Stimulated activated CD8-positive, alpha-beta memory T cell treated with anti-CD3 and anti-CD28 coated beads, Interleukin-7, amount 100 ng/mL, for 48 hours (primary cell): ENCODE measurements at regions not wholly inside any gene's neighbourhood (a gene's known extent, or its start where the extent isn't known, plus 50 kb on each side); places are given as distances from the start of the nearest gene placed in this dataset.

ENCODE experiments used
- DNase-seq, 2 donors: peaks; one replicate each; pipeline ENCODE4 v3.0.0-alpha.2; 2020; ENCODE audit warnings: low read depth in 1 of 2; ENCODE audit errors: extremely low read depth in 1 of 2

DNA sequence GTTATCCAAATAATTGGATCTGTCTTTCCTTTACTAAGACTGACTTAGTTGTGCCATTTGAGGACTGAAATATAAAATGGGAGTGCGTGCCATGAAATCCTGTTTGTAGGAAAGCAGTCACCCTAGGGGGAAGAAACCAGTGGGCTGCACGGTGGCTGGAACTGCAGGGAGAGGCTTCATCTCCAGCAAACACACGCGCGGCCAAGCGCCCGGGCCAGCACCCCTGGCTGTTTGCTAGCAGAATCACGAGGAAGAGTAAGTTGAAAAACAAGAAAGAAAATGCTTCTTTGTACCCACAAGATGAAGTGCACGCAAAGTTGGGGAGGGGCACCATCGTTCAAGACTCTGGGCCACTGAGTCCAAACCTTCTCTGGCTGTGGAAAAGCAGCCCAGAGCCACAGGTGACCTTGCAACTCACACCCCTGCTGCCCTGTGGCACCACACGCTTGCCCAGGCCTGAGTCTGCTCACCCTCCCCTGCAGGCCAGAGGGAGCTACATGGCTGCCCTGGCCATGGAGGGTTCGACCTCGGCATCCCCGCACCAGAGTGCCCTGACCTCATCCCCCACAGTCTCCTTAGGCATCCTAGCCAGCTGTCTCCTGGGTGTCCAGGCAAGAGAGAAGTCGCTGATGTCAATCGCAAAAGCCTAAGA is 55.2 kb downstream of the IRX2 start:
- DNase-seq: no peak

GRCh38 chr5:2695200-2695891 is 56.1 kb downstream of the IRX2 start:
- DNase-seq: no peak

DNA sequence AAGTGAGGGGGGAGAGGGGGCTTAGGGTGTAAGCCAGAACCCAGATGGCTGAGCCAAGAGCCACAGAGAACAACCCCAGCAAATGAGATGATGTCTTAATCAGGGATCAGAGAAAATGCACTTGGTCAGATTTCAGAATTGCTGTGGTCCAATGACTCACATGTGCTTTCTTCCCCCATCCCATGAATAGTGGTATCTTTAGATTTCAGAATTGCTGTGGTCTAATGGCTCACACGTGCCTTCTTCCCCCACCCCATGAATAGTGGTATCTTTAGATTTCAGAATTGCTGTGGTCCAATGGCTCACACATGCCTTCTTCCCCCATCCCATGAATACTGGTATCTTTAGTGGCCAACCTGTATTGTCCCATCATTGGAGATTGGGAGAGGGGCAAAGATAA is 59.9 kb downstream of the IRX2 start:
- no peak for DNase-seq

DNA sequence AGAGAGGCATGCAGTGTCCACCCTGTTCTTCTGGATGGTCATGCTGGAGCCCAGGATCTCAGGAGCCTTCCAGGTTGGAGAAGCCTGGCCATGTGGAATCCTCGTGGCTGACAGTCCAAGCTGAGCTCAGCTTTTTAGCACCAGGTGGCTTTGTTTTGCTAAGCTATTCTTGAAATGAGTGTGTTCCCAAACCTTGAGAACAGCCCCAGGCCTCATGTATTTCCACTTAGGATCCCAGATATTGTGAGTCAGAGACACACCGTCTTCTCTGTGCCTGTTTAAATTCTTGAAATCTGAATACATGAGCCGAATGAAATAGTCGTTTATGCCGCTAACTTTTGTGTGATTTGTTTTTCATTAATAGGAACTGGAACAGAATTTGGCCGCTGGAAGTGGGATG is 61.2 kb downstream of the IRX2 start:
- DNase-seq: no peak

GRCh38 chr5:2688586-2688985 is 62.9 kb downstream of the IRX2 start:
- DNase-seq: no peak

DNA sequence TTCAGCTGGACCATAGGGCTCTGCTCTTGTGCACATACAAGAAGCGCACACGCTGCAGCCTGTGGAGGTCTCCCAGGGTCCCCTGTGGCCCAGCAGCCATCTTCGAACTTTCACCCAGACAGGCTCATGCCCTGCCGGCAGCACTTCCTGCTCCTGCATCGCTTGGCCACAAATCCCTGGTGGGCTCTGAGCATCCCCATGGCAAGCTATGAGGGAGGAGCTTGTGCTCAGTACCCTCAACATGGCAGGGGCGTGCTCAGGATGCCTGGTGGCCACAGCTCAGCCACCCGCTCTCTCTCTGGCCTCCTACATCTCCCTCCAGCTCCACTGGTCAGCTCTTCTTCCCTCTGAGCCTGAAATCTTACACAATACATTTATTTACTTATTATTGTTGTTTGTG is 63.7 kb downstream of the IRX2 start:
- no peak for DNase-seq

GRCh38 chr5:2686321-2687124 is 65.0 kb downstream of the IRX2 start:
- no peak for DNase-seq

DNA sequence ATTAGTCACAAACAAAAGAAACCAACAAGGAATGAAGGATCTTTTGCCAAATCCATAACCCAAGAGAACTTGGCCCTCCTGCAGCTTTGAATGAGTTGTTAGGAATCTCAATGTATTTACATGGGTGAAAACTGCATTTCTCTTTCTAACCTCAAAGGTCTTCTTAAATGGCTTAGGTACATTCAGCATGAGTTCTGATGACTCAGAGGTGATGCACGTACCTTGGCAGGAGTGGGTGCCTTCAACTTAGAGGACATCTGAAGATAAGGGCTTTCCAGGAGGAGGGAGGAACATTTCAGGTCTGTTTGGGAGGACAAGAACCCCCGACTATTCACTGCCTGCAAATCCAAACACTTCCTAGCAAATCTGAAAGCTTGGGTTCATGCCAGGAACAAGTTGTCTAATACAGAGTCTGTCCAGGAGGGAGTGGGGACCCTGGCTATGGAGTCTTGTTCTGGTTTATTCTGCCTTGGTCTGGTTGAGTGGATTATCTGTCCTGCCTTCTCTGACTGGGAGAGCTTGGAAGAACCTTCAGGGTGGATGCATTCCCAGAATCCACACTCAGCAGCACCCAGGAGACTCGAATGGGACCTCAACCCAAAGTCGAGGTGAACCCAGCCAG is 65.7 kb downstream of the IRX2 start:
- no peak for DNase-seq

- DNase-seq: no peak
These were observed 66.9 kb downstream of the IRX2 start for GRCh38 chr5:2684606-2685005.

DNA sequence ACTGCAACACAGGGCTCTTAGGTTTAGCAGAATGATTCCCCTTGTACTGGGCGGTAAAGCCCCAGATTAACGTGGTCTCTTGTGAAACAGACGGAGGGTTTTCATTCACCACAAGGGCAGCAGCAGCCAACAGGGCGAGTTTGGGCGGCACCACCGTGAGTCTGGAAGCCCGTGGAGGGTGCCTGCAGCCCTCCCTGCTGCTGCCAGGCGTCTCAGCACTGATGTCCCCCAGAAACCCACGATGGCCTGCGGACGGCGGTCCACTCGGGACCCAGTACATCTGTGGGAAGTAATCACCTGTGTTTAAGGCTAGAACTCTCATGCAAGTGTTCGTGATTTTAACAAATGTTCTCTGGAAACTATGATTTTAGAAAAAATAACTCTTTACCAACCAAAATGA is 67.8 kb downstream of the IRX2 start:
- DNase-seq: no peak

GRCh38 chr5:2681476-2681875 is 70.0 kb downstream of the IRX2 start:
- DNase-seq: no peak

DNA sequence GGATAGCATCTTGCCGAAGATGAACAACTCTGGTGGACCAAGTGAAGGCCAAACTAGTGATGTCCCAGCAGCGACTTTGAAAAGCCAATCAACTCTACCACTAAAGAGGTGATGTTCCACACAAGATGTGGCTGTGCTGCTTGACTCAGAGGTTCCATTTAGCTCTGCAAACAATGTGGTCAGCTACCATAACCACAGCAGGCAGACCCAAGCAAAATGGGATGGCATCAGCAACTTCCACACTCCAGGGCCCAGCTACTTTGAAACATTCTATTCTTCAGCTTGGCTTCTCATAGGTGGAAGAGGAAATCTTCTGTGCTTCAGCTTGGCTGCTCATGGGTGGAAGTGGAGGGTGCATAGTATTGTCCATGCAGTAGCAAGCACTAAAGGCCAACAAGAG is 70.5 kb downstream of the IRX2 start:
- DNase-seq: no peak

GRCh38 chr5:2677689-2678088 is 73.8 kb downstream of the IRX2 start:
- DNase-seq: no peak

DNA sequence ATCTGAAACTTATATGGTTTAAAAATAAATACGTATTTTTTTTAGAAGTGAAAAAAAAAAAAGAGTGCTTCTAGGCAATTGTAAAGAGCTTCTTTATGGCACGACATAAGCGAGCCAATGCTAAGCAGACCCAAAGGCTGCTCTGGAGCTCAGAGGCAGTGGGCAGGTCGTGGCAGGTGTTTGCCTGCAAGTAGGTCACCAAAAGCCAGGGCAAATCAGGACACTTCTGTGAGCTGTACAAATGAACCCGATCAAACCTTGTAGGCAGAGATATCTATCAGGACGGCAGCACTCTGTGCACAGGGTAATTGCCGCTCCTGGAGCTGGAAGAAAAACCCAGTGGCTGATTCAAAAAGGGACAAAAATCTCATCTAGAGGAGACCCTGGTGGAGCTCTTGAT is 75.9 kb downstream of the IRX2 start:
- no peak for DNase-seq

- no peak for DNase-seq
These were observed 77.0 kb downstream of the IRX2 start for GRCh38 chr5:2674456-2674855.

GRCh38 chr5:2670940-2671339 is 80.5 kb downstream of the IRX2 start:
- no peak for DNase-seq

- no peak for DNase-seq
These were observed 81.6 kb downstream of the IRX2 start for GRCh38 chr5:2669913-2670312.

- no peak for DNase-seq
These were observed 82.2 kb downstream of the IRX2 start for GRCh38 chr5:2669259-2669658.

GRCh38 chr5:2666081-2666480 is 85.4 kb downstream of the IRX2 start:
- no peak for DNase-seq

- no peak for DNase-seq
These were observed 88.0 kb downstream of the IRX2 start for GRCh38 chr5:2663489-2663888.

- DNase-seq: no peak
These were observed 91.2 kb downstream of the IRX2 start for GRCh38 chr5:2660315-2660714.
